HG03159 (cell line): ENCODE measurements at regions not wholly inside any gene's neighbourhood (a gene's known extent, or its start where the extent isn't known, plus 50 kb on each side); places are given as distances from the start of the nearest gene placed in this dataset.

Experiments used
- ATAC-seq: cut with Tn5 transposase; IDR thresholded peaks from one replicate; pipeline ENCODE4 v1.9.1; 2021; ENCODE audit warnings: mild to moderate bottlenecking, moderate library complexity; ENCODE audit not compliant: unreplicated experiment

DNA sequence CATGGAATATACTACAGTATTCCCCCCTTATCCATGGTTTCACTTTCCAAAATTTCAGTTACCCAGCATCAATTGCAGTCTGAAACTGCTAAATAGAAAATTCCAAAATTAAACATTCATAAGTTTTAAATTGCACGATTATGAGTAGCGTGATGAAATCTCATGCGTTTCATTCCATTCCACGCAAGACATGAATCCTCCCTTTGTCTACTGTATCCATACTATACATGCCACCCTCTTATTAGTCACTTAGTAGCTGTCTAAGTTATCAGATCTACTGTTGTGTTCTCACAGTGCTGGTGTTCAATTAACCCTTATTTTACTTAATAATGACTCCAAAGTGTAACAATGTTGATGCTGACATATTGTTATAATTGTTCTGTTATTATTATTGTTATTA, 261.2 kb upstream of the NDST4 start:
- no peak for ATAC-seq

DNA sequence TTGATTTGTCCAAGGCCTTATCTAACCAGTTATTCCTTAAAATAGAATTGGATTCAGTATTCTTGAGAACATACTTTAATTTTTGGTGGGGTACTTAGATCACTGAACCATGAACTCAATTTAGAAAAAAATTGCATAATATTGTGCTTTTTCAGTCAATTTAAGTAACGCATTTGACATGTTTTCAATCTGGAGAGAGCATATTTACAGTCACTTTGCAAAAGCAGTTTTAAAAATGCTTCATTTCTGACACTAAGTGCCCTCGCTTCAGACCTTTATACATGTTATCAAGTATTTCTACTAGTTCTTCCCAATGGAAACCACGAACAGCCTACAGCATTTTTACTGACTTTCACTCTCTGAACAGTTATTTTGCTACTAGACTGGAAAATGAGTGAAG, 257.1 kb upstream of the NDST4 start:
- no peak for ATAC-seq

DNA sequence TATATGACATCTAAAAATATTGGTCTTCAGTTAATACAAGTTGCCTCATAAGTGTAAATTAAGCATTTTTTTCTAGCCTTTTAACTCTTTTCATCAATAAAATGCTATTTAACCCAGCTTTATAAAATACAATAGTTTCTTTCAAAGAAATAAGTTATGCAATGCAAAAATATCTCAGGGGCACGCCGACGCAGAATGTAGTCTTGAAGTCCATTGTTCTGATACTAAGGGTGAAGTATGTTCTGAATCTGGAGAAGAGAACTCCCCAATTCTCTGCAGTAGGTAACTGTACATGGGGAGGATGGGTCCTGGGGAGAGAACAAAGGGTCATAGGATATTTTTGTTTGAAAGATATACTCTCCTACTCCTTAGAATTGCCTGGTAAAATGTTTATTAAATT, 256.6 kb upstream of the NDST4 start:
- no peak for ATAC-seq

DNA sequence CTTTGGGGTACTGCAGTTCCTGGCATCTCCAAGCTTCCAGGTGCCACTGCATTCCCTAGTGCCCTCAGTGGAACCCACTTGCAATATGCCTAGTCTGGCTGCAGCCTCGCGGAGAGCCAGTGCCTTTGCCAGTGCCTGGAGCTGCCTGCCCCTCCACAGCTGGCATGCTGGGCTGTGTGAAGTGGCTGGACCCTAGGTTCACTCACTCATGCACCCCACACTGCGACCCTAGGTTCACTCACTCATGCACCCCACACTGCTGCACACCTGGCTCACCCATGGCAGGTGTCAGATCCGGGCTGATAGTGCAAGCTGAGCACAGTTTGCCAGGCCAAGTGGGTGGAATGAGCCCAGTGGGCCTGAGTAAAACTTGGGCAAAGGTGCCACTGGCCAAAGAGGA, 253.0 kb upstream of the NDST4 start:
- ATAC-seq, result no peak

DNA sequence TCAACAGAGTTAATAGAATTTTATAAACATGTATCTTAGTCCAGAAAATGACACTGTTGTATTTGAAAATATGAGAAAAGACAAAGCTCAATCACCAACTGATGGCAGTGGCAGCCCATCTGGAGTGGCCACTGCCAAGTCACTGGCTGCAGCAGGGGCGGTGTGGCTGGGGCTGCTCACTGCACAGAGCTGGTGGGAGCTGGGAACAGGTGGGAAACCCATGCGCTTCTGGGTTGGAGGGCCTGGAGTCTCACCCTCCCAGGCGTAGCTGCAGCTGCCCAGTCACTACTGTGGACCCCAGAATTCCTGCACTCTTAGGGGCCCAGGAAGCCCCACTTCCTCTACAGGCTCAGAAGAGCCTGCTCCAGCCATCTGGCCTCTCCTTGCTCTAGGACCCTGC, 251.8 kb upstream of the NDST4 start:
- no peak for ATAC-seq

DNA sequence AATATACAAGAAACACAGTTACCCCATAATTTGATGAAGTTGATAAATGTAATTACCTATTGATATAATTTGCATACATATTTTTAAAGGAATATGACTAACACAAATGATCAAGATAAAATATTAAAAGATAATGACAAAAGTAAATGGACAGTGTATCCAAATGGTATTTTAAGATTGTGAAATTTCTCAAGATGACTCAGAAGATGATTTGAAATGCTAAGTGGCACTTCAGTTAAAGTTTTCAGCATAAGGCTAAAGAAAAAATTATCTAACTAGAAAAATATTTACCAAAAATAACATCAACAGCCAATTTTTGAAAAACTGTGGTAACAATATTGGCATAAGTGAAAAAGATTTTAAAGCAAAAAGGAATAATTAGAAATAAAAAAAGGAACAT, 248.4 kb upstream of the NDST4 start:
- no peak for ATAC-seq

DNA sequence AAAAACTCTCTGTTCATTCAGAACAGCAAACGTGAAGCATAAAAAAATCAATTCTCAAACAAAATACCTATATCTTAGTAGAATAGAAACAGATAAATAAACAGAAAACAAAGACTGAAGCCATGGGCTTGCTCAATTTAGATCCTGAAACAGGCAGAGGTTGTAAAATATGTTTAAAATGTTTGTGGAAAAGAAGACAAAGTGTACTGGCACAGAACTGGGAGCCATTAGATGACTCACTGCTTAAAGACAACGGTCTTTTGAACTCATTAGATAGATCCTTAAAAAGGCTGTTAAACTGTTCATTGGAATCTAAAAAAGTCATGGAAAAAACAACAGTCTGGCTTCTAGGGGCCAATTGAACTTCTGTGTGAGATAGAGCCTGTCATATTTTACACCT, 247.0 kb upstream of the NDST4 start:
- ATAC-seq, result no peak

DNA sequence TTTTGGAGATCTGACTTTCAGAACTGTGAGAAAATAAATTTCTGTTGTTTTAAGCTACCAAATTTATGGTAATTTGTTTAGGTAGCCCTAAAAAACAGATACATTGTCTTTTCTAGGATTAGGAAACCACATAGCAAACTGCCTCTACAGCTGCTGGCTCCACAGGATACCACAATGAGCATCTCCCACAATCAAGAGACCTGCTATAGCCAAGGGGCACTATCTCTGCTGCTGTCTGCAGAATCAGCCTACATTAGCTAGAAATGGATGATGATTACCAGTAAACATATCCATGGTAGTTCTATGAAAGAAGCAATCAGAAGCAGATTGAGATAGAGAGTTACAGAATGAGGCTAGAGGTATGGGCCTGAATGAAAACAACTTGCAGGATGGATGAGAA, 244.4 kb upstream of the NDST4 start:
- no peak for ATAC-seq

DNA sequence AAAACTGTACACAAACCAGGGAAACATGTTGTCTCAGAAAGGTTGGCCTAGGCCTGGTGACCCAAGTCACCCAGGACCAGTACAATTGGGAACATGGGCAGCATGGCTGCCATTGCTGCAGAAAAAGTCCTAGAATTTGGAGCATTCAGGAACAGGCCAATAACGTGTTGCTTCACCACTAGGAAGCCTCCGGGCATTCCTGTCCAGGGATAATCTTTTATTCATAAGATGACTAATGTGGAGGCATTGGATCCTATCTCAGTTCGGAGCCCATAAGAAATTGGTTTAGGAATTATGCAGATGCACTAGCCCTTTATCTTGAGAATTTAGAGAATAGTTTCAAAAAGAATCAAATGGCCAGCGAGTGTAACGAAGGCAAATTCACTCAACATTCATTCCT, 242.8 kb upstream of the NDST4 start:
- no peak for ATAC-seq

DNA sequence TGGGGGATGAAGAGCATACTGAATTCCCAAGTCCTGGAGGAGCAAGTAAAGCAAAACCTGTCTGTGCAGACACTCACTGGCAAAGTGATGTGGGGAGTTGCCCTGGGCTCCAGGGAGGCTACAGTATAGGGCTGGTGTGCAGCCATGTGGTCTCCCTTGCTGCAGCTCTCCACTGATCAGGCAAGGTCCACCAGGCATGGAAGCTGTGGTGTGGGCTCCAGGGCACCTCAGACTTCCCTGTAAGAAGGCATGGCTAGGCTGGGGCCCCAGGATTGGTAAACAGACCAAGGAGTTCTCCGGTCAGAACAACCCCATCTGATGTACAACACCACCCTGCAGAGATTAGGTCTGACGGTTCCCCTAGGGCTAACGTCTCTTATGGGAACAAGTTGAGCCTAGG, 241.9 kb upstream of the NDST4 start:
- ATAC-seq, result no peak

DNA sequence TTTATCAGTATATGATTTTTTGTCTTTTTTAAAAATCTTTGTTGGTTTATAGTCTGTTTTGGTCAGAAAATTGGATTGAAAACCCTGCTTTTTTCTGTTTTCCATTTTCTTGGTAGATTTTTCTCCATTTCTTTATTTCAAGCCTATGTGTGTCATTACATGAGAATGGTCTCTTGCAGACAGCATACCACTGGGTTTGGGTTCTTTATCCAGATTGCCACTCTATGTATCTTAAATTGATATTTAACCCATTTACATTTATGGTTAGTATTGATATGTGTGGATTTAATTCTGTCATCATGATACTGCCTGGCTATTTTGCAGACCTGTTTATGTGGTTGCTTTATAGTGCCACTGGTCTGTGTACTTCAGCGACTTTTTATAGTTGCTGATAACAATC, 239.9 kb upstream of the NDST4 start:
- no peak for ATAC-seq

DNA sequence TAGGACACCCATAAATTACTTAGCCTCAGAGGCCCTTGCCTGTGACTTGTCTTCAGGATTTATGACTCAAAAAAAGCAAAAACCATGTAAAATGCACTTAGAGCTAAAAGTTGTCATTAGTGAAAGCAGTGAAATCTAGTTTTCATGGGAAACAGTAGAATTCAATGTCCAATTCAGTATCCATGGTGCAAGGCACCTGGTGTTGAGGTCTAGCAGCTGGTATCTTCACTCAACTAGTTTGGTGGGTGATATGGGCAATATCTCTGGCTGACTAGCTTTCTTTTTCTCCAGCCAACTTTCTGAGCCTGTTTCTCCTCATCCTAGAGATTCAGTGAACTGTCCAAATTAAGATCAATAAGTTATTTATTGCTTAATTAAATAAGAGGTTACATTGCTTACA, 229.8 kb upstream of the NDST4 start:
- no peak for ATAC-seq

DNA sequence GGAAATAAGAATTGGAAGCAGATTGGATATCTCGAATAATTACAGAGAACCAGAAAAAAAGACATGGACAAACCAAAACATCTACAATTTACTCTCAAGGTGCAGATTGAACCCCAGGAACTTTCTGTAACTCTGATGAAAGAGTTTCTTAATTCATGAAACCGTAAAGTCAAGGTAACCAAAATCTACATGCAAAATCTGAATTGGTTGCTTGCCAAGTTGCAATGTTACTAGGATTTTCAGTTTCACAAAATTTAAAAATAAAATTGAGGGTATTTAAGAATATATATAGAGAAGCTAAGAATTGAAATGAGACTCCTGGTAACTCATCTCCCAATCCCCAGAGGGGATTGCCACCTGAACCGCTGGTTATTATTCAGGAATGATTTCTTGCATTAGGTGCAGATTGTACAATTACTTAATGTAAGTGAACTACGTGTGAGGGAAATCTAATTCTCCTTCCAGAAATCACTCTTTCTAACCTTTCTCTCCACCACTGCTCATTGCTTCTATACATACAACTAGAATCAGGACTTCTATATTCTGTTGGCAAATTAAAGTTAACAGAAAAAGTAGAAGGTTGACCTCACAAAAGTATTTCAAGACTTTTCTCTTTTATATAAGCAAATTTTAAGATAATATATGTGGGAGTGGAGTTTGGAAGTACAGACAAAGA, 221.5 kb upstream of the NDST4 start:
- ATAC-seq, result peak; percentile 71

DNA sequence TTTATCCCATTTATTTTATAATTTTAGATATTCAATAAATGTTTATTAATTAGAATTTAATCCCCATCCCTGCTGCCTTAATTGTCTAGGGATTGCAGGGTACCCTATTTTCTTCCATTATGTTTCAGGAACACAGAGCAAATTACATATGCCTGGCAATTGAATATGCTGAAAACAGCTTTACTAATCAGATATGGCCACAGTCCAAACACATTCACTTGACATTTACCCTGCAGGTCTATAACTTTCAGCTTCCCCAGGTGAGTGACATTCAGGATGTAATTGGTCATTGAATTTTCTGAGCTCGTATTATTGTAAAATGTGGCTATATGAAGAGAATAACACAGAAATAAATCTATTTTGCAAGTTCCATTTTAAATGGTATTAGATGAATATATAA, 218.7 kb upstream of the NDST4 start:
- ATAC-seq, result no peak

DNA sequence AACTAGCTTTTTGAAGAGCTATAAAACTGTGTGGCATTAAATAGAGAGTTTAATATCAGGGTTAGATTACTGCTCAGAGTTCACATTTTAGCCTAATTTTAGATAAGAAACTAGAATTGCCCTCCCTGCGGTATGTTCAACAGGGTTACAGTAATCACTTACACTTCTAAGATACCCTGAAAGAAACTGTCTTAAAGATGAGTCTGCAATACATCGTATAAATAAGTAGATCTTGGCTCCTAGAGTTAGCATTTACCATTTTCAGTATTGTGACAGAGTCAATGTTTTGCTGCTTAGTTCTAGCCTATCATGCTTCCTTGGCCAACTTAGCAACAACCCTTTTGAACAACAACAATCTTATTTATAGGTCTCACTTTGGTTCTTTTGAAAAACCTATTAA, 217.8 kb upstream of the NDST4 start:
- no peak for ATAC-seq

DNA sequence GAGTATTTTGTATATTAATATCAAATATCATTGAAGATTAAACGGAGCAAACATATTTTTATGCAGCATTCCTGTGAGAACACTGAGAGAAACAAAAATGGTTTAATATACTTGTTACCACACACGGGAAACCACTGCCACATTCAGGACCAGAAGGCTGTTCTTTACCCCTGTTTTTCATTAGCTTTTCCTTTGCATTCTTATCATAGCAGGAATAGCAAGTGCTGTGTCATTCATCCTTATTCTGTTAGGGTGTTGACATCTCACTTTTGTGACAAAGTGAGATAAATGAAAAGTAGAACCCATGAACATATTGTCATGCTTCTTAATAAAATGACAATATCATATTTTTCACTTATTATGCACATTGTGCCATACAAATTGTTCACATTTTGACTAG, 212.4 kb upstream of the NDST4 start:
- ATAC-seq, result no peak

DNA sequence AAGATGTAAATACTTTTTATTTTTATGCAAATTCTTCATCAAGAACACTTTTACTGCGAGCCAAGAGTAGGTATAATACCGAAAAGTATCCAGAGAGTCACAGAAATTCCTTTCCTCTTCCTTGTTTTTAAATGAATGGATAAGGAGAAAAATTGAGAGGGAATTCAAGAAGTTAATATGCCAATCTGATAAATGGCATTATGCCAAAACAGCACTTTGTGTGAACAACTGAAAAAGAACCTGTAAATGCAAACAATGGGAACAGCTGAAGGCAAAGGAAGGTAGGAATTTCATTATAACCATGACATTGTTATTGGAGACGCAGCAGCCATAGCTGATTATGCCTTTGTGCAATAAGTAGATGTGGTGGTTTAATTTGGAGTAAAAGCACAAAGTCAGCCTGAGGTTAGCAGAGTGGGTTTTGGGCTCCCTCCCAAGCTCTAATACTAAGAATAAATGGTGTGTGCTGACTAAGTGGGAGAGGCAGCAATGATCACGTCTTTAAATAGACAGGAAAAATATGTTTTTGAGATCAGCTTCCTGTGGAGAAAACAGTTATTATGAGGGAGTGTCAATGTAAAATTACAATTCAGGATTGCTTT, 209.8 kb upstream of the NDST4 start:
- ATAC-seq, result no peak

DNA sequence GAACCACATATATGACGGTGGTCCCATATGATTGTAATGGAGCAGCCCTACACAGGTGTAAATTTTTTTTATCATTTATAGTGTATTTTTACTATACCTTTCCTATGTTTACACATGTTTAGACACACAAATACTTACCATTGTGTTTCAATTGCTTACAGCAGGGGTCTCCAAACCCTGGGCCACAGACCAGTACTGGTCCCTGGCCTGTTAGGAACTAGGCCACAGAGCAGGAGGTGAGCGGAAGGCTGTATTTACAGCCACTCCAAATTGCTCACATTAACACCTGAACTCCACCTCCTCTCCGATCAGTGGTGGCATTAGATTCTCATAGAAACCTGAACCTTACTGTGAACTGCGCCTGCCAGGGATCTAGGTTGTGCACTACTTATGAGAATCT, 201.8 kb upstream of the NDST4 start:
- no peak for ATAC-seq

DNA sequence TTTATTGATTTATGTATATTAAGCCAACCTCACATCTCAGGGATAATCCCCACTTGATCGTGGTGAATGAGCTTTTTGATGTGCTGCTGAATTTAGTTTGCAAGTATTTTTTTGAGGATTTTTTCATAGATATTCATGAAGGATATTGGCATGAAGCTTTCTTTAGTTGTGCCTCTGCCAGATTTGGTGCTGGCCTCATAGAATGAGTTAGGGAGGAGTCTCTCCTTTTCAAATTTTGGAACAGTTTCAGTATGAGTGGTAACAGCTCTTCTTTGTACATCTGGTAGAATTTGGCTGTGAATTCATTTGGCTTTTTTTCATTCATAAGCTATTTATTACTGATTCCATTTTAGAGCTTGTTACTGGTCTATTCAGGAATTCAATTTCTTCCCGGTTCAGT, 197.2 kb upstream of the NDST4 start:
- ATAC-seq, result no peak

DNA sequence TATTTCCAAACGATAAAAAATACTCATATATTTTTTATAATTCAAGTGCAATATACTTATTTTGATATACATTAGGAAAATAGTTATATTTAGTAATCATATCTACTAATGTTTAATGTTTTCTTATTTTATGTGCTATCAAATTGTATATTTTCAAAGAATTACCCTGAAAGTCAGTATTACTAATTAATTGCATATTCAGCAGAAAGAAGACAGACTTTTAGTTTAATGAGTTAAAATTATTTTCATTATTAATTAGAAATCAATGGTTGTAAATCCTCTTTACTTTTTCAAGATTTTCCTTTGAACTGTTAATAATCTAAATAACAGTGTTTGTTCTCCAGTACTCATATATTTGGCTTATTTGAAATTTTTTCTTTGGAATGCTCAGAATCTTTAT, 181.3 kb upstream of the NDST4 start:
- ATAC-seq, result no peak

DNA sequence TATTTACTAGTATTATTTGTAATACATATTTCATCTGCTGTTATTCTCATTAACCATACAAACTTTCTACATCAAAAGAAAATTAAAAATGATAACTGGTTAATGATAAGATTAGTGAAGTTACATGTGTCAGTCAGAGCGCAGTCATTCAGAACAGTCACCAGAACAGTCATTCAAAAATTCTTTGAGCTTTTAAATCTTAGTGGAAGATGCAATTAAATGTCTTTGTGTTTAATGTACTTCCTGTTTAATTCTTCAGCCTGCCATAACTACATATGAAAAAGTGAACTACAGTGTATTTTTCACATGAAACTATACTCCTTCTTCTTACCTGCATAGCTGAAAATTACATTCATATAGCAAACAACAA, 179.7 kb upstream of the NDST4 start:
- ATAC-seq, result no peak

DNA sequence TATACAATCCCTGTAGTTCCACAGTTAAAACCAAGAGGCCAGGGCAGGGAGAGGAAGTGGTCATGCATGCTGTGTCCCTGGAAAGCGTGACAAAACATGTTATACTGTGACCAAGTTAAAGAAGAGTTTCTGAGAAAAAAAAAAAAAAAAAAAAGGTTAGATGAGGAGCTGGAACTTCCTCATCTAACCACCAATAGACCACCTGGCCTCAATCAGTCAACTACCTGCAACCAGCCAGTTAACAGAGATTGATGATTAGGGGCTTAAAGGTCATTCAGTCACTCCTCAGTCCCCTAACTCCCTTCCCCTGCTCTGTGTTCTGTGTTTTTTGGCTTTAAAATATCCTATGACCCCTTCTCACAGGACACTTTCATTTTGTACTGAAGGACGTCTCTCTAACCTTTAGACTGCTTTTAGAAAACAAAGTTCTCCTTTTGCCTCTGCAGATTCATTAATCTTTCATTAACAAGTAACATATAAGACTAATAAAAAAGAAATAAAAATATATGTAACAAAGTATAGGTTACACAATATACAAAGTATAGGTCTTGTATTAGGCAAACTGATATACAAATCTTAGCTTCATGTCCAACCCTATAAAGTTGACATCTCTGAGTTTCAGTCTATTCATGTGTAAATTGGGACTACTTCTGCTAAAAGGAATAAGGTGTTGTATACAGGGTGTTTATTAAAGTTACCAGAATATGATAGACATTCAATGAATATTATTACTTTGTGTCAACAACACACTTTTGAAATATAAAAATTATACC, 179.1 kb upstream of the NDST4 start:
- peak; percentile 72 for ATAC-seq

DNA sequence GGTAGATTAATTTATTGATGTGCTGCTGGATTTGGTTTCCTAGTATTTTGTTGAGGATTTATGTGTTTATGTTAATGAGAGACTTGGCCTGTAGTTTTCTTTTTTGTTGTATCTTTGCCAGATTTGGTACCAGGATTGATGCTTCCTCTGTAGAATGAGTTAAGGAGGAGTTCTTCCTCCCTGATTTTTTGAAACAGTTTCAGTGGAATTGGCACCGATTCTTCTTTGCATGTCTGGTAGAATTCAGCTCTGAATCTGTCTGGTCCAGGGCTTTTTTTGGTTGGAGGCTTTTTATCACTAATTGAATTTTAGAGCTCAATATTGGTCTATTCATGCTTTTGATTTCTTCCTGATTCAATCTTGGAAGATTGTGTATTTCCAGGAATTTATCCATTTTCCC, 174.0 kb upstream of the NDST4 start:
- ATAC-seq, result no peak
